ENCODE measurements at regions not wholly inside any gene's neighbourhood (a gene's known extent, or its start where the extent isn't known, plus 50 kb on each side); places are given as distances from the start of the nearest gene placed in this dataset.

DNA sequence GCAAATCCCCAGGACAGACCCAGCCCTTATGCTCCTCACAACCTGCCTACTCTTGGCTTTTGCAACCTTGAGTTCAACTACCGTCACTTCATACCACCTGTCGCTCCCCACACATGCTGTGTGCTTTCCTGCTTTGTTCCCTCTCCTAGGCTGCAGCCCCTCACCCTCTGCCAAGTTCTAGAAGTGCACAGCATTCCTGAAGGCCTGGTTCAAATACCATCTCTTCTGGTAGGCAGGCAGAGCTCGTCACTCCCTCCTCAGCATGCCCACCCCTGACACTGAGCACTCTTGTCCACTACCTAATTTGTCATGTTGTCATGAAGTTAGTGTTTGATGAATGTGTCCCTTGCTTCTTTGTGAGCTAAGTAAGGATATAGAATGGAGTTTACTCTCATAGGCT is 129.6 kb downstream of the SEMA6D start:
- Histone ChIP-seq H3K14ac (ENCODE audit: insufficient read length) (no peak overlapping the region), H2AFZ (ENCODE audit: low read length) (no peak overlapping the region), H2BK120ac (replicated peaks; ENCODE audit: low read depth, low read length) (no peak overlapping the region), H3K4ac (replicated peaks; ENCODE audit: insufficient read length, low read depth, low read length) (no peak overlapping the region), H3K79me1 (ENCODE audit: low read depth, low read length) (no peaks in the 10 kb centered on the region), H3K27me3 (replicated peaks in 1 of 4; ENCODE audit: control insufficient read depth in 3 of 4, extremely low read depth in 1 of 4, insufficient read depth in 3 of 4, low read length in 3 of 4) (no peaks in the 10 kb centered on the region), H4K20me1 (replicated peaks in 1 of 2; ENCODE audit: control insufficient read depth in 1 of 2, insufficient read depth in 2 of 2, low read length in 2 of 2) (no peaks in the 10 kb centered on the region), H3K36me3 (ENCODE audit: control insufficient read depth in 2 of 4, insufficient read depth in 4 of 4, low read length in 3 of 4) (no peaks in the 10 kb centered on the region), H3K79me2 (ENCODE audit: control insufficient read depth in 1 of 2, insufficient read depth in 2 of 2, low read length in 2 of 2) (no peaks in the 10 kb centered on the region), H4K5ac (ENCODE audit: insufficient read length, low read depth, low read length) (no peak overlapping the region), H2AK5ac (ENCODE audit: low read depth, low read length) (no peak overlapping the region), H3K27ac (ENCODE audit: low read depth, low read length) (no peak overlapping the region), H3K4me1 (replicated peaks in 1 of 4; ENCODE audit: control insufficient read depth in 3 of 4, insufficient read depth in 4 of 4, low read length in 3 of 4) (no peaks in the 10 kb centered on the region), H3K23me2 (ENCODE audit: low read depth, low read length) (no peaks in the 10 kb centered on the region), H2BK12ac (ENCODE audit: low read depth, low read length) (no peak overlapping the region), H3K9me3 (ENCODE audit: insufficient read depth in 2 of 2, low read depth in 1 of 2, low read length in 1 of 2) (no peaks in the 10 kb centered on the region), H3K4me2 (ENCODE audit: insufficient read depth in 1 of 2, low read depth in 2 of 2, low read length in 2 of 2) (no peak overlapping the region), H3K18ac (ENCODE audit: extremely low read depth, low read length) (no peak overlapping the region), H3K23ac (ENCODE audit: insufficient read length) (no peak overlapping the region), H3K4me3 (ENCODE audit: extremely low read depth in 1 of 4, insufficient read depth in 2 of 4, low read depth in 3 of 4, low read length in 4 of 4) (no peak overlapping the region), H4K91ac (replicated peaks; ENCODE audit: insufficient read length, low read length) (no peak overlapping the region), H2BK5ac (ENCODE audit: low read depth, low read length) (no peak overlapping the region), H4K8ac (ENCODE audit: extremely low read depth, insufficient read depth, low read length) (no peak overlapping the region), H3K56ac (replicated peaks; ENCODE audit: insufficient read length, low read depth, low read length) (no peak overlapping the region), H3K9ac (replicated peaks in 1 of 4; ENCODE audit: extremely low read depth in 1 of 4, low read depth in 3 of 4, low read length in 3 of 4) (no peak overlapping the region), H2BK15ac (ENCODE audit: low read length) (no peak overlapping the region), H2BK20ac (ENCODE audit: low read length) (no peak overlapping the region)
- FAIRE-seq (no peak), DNase-seq (ENCODE audit: low read depth in 1 of 2, low spot score in 2 of 2) (no peak)
- ChIA-PET POLR2A (ENCODE audit: partially characterized antibody) (no interaction called here), CTCF (ENCODE audit: partially characterized antibody) (interaction anchor here (0.6 kb wide), 1 partner anchor 11 kb away, joined by 3 read pairs; no protein-coding TSS in a partner anchor)
- WGBS, 2 experiments (ENCODE audit: extremely low coverage in 1 of 2, insufficient coverage in 1 of 2, insufficient read length in 1 of 2, insufficient replicate concordance in 2 of 2, low coverage in 1 of 2, low lambda C conversion rate in 2 of 2, missing lambda C conversion rate in 1 of 2): 81% methylated on average over 3 of the region's 3 CpGs; no CpG with 5 or more reads in 1 of the 2 experiments
- TF ChIP-seq CEBPB (IDR thresholded peaks at IDR 0.05; ENCODE audit: low read depth, low read length) (no peak), NANOG (IDR thresholded peaks at IDR 0.05; ENCODE audit: insufficient read depth, low read depth, low read length, poor library complexity, severe bottlenecking) (no peak), TCF12 (IDR thresholded peaks at IDR 0.05; ENCODE audit: low read depth, low read length) (no peak), BCL11A (IDR thresholded peaks at IDR 0.05; ENCODE audit: low read depth in 2 of 2, low read length in 2 of 2) (no peak), EZH2 (IDR thresholded peaks at IDR 0.05; ENCODE audit: low read depth, low read length, severe bottlenecking) (no peak), SIX5 (IDR thresholded peaks at IDR 0.05; ENCODE audit: low read depth, low read length) (no peak), TAF1 (IDR thresholded peaks at IDR 0.05; ENCODE audit: low read depth, low read length) (no peak), FOSL1 (IDR thresholded peaks at IDR 0.05; ENCODE audit: insufficient read depth, low read depth, low read length) (no peak)
